Left colon (tissue), 2 donors: ENCODE measurements at regions not wholly inside any gene's neighbourhood (a gene's known extent, or its start where the extent isn't known, plus 50 kb on each side); places are given as distances from the start of the nearest gene placed in this dataset.
"Not testable (repeated sequence)": the region's sequence is repeated elsewhere in the genome, so short reads cannot be mapped to it uniquely, and the experiment has no call there.

Experiments
- ATAC-seq: fragments of 200-7000 bp; cut with Tn5 transposase; one replicate; pipeline ENCODE4 v1.9.1; 2020; ENCODE audit warnings: mild to moderate bottlenecking, moderate library complexity
- DNase-seq, 2 donors: peaks; one replicate each; pipeline ENCODE4 v3.0.0-alpha.2; 2020
- intact Hi-C, 2 donors: fragments of 100-400 bp; cut with DNase I in 1 of 2; cut with micrococcal nuclease in 1 of 2; formaldehyde crosslinking; loops; one replicate each; pipeline versions ENCODE4 v1.11.2 to v1.14.0; 2022; cut with DNase I, micrococcal nuclease
- donor health status: DM: no; HTN: no; CAD: no.
- donor health status: DM: yes; HTN: yes; CAD: no.

DNA sequence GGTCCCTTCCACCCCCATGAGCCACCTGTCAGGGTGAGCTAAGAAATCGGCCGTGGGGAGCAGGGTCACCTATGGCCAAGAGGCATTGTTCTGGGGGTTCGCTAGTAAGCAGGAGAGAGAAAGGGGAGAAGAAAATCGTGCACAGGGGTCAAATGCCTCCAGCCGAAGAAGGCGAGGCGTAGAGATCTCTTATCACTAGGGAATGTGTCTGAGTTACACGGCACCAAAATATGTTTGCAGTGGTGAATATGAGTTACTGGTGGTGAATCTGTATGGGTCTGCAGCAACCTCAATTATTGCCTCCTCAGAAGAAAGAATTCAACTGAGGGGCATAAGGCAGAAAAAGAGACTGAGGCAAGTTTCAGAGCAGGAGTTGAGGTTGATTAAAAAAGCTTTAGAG is 54.2 kb upstream of the RABGAP1L start:
- DNase-seq (no peak), ATAC-seq (no peak)
- intact Hi-C loops = no loop called here

DNA sequence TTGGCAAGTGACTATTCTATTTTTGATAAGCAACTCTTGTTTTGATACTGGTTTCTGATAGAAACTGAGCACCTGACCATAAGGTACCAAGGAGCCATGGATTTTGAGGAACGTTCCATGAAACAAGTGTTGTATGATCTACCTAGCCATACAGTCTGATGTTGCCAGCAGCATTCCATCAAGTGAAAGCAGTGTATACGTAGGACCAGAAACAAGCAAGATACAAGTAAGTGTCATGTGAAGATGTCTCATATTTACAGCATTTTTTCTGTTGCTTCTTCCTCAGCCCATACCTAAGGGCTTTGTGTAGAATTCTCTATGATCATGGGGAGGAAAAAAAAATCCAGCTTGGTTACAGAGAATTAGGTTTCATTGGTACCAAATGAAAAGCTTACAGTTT is 55.6 kb upstream of the RABGAP1L start:
- ATAC-seq (no peak), DNase-seq (no peak)
- intact Hi-C loops = no loop called here

DNA sequence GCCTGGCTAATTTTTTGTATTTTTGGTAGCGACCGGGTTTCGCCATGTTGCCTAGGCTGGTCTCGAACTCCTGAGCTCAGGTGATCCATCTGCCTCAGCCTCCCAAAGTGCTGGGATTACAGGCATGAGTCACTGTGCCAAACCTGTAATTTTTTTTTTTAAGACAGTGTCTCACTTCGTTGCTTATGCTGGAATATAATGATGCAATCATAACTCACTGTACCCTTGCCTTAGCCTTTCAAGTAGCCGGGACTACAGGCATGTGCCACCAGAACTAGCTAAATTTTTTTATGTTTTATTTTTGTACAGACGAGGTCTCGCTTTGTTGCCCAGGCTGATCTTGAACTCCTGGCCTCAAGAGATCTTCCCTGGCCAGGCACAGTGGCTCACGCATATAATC is 57.3 kb upstream of the RABGAP1L start:
- intact Hi-C loops, ATAC-seq, DNase-seq: not testable (repeated sequence)

GRCh38 chr1:174097426-174097825 is 61.9 kb upstream of the RABGAP1L start:
- ATAC-seq (no peak), DNase-seq (no peak)
- intact Hi-C loops = no loop called here

DNA sequence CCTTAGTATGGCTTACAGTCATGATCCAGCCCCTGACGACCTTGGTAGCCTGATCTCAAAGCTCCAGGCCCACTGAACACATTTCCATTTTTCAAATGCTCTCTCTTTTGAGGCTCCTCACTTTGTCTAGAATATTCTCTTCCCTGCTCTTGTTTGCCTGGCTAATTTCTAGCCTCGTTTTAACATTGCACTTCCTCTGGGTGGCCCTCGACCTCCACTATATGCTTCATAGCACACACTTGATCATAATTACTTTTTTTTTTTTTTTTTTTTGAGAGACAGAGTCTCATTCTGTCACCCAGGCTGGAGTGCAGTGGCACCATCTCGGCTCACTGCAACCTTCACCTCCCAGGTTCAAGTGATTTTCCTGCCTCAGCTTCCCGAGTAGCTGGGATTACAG is 65.5 kb upstream of the RABGAP1L start:
- intact Hi-C loops = not testable (repeated sequence)
- peak; percentile 54 for ATAC-seq

DNA sequence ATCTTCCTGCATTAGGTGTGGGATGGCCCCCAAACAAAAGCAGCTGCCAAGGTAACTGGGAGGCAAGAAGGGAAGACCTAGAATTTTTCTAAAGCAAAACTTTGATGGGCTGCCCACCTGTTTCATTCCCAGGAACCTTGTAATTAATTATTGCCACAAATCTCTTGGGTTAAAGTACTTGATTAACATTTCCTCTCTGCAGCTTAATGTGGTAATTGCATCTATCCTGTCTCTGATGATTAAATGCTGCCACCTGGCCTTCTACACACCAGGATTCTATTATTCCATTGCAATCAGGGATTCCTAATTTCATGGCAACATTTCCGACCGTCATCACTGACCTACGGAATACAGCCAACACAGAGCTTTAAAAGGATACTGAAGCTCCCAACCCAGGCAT is 68.3 kb upstream of the RC3H1 start:
- DNase-seq = no peak
- ATAC-seq = no peak
- intact Hi-C loops = no loop called here

More for the DNA sequence above, 65.5 kb upstream of the RABGAP1L start:
- DNase-seq = not testable (repeated sequence)

DNA sequence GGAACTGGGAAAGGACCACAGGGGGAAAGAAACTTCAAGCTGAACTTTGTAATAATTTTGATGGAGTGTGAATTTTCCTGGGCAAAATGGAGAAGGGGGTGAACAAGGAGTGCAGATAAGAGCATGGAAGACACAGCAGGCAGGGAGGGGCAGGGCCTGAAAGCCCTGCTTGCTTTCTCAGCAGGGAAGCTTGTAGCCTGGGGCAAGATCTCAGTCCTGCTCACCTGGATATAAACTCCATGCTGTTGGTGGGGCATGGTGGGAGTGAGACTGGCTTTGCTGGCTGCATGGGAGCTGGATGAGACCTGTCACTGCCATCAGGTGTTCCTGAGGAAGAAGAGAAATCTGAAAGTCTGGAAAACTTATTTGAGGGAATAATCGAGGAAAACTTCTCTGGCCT is 58.7 kb upstream of the RC3H1 start:
- no peak for ATAC-seq
- intact Hi-C loops = no loop called here
- no peak for DNase-seq

DNA sequence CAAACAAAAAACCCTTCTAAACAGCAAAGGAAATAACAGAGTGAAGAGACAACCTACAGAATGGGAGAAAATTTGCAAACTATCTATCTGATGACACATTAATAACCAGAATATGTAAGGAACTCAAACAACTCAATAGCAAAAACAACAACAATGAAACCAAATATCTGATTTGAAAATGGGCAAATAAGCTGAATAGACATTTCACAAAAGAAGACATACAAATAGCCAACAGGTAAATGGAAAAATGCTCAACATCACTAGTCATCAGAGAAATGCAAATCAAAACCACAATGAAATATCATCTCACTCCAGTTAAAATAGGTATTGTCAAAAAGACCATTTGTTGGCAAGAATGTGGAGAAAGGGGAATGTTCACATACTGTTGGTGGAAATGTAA is 57.6 kb upstream of the RC3H1 start:
- no peak for ATAC-seq
- intact Hi-C loops = no loop called here
- no peak for DNase-seq

GRCh38 chr1:174078916-174079315 is 56.8 kb upstream of the RC3H1 start:
- ATAC-seq, DNase-seq, intact Hi-C loops: not testable (repeated sequence)

GRCh38 chr1:174077749-174078490 is 55.8 kb upstream of the RC3H1 start:
- no peak for DNase-seq
- no peak for ATAC-seq
- intact Hi-C loops = no loop called here

- no peak for DNase-seq
- intact Hi-C loops = no loop called here
- no peak for ATAC-seq
These were observed 53.1 kb upstream of the RC3H1 start for GRCh38 chr1:174075245-174075692.

DNA sequence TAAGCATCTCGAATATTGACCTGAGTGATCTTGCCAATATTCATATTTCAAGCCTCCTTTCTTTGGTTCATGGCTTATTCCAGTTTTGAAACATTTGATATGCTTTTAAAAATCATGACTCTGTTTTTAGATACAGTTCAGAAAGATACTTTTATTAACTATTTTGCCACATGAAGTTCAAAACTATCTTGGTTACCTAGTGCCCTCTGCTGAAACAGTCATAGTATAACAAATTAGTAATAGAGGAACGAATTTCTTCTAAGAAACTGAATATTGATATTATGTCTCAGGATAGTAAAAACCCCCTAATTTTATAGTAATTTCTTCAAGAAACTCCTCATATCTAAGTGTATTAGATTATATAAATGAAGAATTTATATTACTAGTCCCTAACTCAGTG is 52.6 kb upstream of the RC3H1 start:
- intact Hi-C loops = no loop called here
- no peak for DNase-seq

GRCh38 chr1:174072581-174072980 is 50.4 kb upstream of the RC3H1 start:
- ATAC-seq = no peak
- DNase-seq = no peak
- intact Hi-C loops = no loop called here

More for the DNA sequence above, 52.6 kb upstream of the RC3H1 start:
- no peak for ATAC-seq
